H9 (cell line): ENCODE measurements at regions not wholly inside any gene's neighbourhood (a gene's known extent, or its start where the extent isn't known, plus 50 kb on each side); places are given as distances from the start of the nearest gene placed in this dataset.

Experiments used
- DNase-seq: peaks from one replicate; pipeline ENCODE4 v3.0.0-alpha.2; 2017
- H2AFZ ChIP-seq: one replicate; pipeline ENCODE4 v1.6.1; 2013; ENCODE audit warnings: mild to moderate bottlenecking, low read length, control low read depth, moderate library complexity
- H2AK5ac ChIP-seq: 2 replicates; pipeline ENCODE4 v1.6.1; 2013; ENCODE audit warnings: low read length, control low read depth, mixed read lengths; ENCODE audit not compliant: insufficient read length
- H2BK120ac ChIP-seq: one replicate; pipeline ENCODE4 v1.6.1; 2013; ENCODE audit warnings: low read depth, mild to moderate bottlenecking, low read length, control low read depth, inconsistent platforms; ENCODE audit not compliant: poor library complexity, severe bottlenecking
- H2BK12ac ChIP-seq: 2 replicates; pipeline ENCODE4 v1.6.1; 2013; ENCODE audit warnings: low read length, control low read depth, mixed read lengths, low read depth; ENCODE audit not compliant: insufficient read length
- H2BK15ac ChIP-seq: 2 replicates; pipeline ENCODE4 v1.6.1; 2013; ENCODE audit warnings: low read depth, low read length, control low read depth
- H2BK20ac ChIP-seq: one replicate; pipeline ENCODE4 v1.6.1; 2013; ENCODE audit warnings: low read depth, mild to moderate bottlenecking, low read length, control low read depth, inconsistent platforms; ENCODE audit not compliant: poor library complexity, severe bottlenecking
- H2BK5ac ChIP-seq: 2 replicates; pipeline ENCODE4 v1.6.1; 2013; ENCODE audit warnings: low read length, control low read depth, mixed read lengths; ENCODE audit not compliant: insufficient read length
- H3K14ac ChIP-seq: 2 replicates; pipeline ENCODE4 v1.6.1; 2013; ENCODE audit warnings: low read length, control low read depth; ENCODE audit not compliant: insufficient read depth
- H3K18ac ChIP-seq: 2 replicates; pipeline ENCODE4 v1.6.1; 2013; ENCODE audit warnings: low read depth, mild to moderate bottlenecking, mixed read lengths, low read length, control low read depth; ENCODE audit not compliant: insufficient read length
- H3K23ac ChIP-seq: 2 replicates; pipeline ENCODE4 v1.6.1; 2013; ENCODE audit warnings: low read length, control low read depth, mixed read lengths, low read depth; ENCODE audit not compliant: insufficient read length
- H3K23me2 ChIP-seq: 2 replicates; pipeline ENCODE4 v1.6.1; 2013; ENCODE audit warnings: low read depth, mild to moderate bottlenecking, mixed read lengths, low read length, control low read depth; ENCODE audit not compliant: insufficient read length, poor library complexity, severe bottlenecking
- H3K27ac ChIP-seq: 2 replicates; pipeline ENCODE4 v1.5.1; 2013; ENCODE audit warnings: low read length, control low read depth, mixed read lengths, low read depth; ENCODE audit not compliant: insufficient read length
- H3K27me3 ChIP-seq: 2 replicates; pipeline ENCODE4 v1.6.1; 2013; ENCODE audit warnings: low read length, control low read depth, inconsistent platforms; ENCODE audit not compliant: insufficient read depth
- H3K4ac ChIP-seq: 2 replicates; pipeline ENCODE4 v1.6.1; 2013; ENCODE audit warnings: low read depth, mild to moderate bottlenecking, control low read depth, inconsistent platforms, low read length, moderate library complexity
- H3K4me1 ChIP-seq: 2 replicates; pipeline ENCODE4 v1.6.1; 2013; ENCODE audit warnings: low read length, control low read depth, inconsistent platforms; ENCODE audit not compliant: insufficient read depth
- H3K4me2 ChIP-seq: 2 replicates; pipeline ENCODE4 v1.6.1; 2013; ENCODE audit warnings: low read length, control low read depth, mixed read lengths; ENCODE audit not compliant: insufficient read length, insufficient read depth
- H3K56ac ChIP-seq: 2 replicates; pipeline ENCODE4 v1.6.1; 2013; ENCODE audit warnings: low read depth, mild to moderate bottlenecking, mixed read lengths, low read length, control low read depth; ENCODE audit not compliant: insufficient read length
- H3K79me1 ChIP-seq: 2 replicates; pipeline ENCODE4 v1.6.1; 2013; ENCODE audit warnings: low read depth, mild to moderate bottlenecking, moderate library complexity, low read length, control low read depth, inconsistent platforms; ENCODE audit not compliant: insufficient read depth, poor library complexity, severe bottlenecking
- H3K79me2 ChIP-seq: 2 replicates; pipeline ENCODE4 v1.6.1; 2013; ENCODE audit warnings: low read length, control low read depth, inconsistent platforms; ENCODE audit not compliant: insufficient read depth
- H3K9ac ChIP-seq: 2 replicates; pipeline ENCODE4 v1.6.1; 2013; ENCODE audit warnings: low read length, control low read depth, mixed read lengths; ENCODE audit not compliant: insufficient read length; ENCODE audit errors: extremely low read depth
- H3K9me3 ChIP-seq: one replicate; pipeline ENCODE4 v1.6.1; 2013; ENCODE audit warnings: low read depth, low read length, inconsistent platforms; ENCODE audit not compliant: control insufficient read depth
- H3T11ph ChIP-seq: one replicate; pipeline ENCODE4 v1.6.1; 2013; ENCODE audit warnings: mild to moderate bottlenecking, low read length, control low read depth, inconsistent platforms
- H4K20me1 ChIP-seq: one replicate; pipeline ENCODE4 v1.6.1; 2013; ENCODE audit not compliant: control insufficient read depth, insufficient read length, insufficient read depth
- H4K5ac ChIP-seq: 2 replicates; pipeline ENCODE4 v1.6.1; 2013; ENCODE audit warnings: low read depth, mild to moderate bottlenecking, mixed read lengths, low read length, control low read depth; ENCODE audit not compliant: insufficient read length
- H4K8ac ChIP-seq: replicated peaks from 2 replicates; pipeline ENCODE4 v1.6.1; 2013; ENCODE audit warnings: low read length, control low read depth, mixed read lengths, low read depth; ENCODE audit not compliant: insufficient read length
- H4K91ac ChIP-seq: 2 replicates; pipeline ENCODE4 v1.6.1; 2013; ENCODE audit warnings: low read depth, mild to moderate bottlenecking, moderate library complexity, mixed read lengths, low read length, control low read depth; ENCODE audit not compliant: insufficient read length
- H3K27ac Mint-ChIP-seq, 3 experiments: 2 replicates in 2 of 3; 3 replicates in 1 of 3; pipeline ENCODE4 v1.8.0; 2020 to 2021; ENCODE audit warnings: mixed read lengths in 3 of 3, mild to moderate bottlenecking in 1 of 3, moderate library complexity in 1 of 3
- H3K27me3 Mint-ChIP-seq: 2 replicates; pipeline ENCODE4 v1.8.0; 2021; ENCODE audit warnings: low read depth, mild to moderate bottlenecking, moderate library complexity, mixed read lengths
- H3K36me3 Mint-ChIP-seq, 3 experiments: 2 replicates in 2 of 3; 3 replicates in 1 of 3; pipeline ENCODE4 v1.8.0; 2020 to 2021; ENCODE audit warnings: low read depth in 3 of 3, mixed read lengths in 3 of 3; ENCODE audit not compliant: insufficient read depth in 1 of 3
- H3K4me1 Mint-ChIP-seq, 2 experiments: 2 replicates each; pipeline ENCODE4 v1.8.0; 2020; ENCODE audit warnings: mixed read lengths in 2 of 2
- H3K4me3 Mint-ChIP-seq, 2 experiments: 2 replicates in 1 of 2; 3 replicates in 1 of 2; pipeline ENCODE4 v1.8.0; 2020 to 2021; ENCODE audit warnings: mild to moderate bottlenecking in 2 of 2, mixed read lengths in 2 of 2, moderate library complexity in 1 of 2
- H3K9me3 Mint-ChIP-seq, 2 experiments: 2 replicates in 1 of 2; 3 replicates in 1 of 2; pipeline ENCODE4 v1.8.0; 2020; ENCODE audit warnings: mild to moderate bottlenecking in 2 of 2, mixed read lengths in 2 of 2, moderate library complexity in 1 of 2
- CTCF ChIP-seq: fragments of 200-600 bp; sonication (generic); conservative IDR thresholded peaks from 3 replicates; pipeline ENCODE4 v1.8.0; 2021; ENCODE audit warnings: antibody characterized with exemption, mild to moderate bottlenecking
- WGBS: extraction: QIAGEN DNeasy Blood & Tissue Kit; methylation state at CpG from one replicate; pipeline ENCODE4 v1.1.7; 2013; ENCODE audit warnings: missing lambda C conversion rate, low lambda C conversion rate, mixed read lengths; ENCODE audit not compliant: insufficient read length; ENCODE audit errors: extremely low coverage; 5-methylcytosine and 5-hydroxymethylcytosine counted together

DNA sequence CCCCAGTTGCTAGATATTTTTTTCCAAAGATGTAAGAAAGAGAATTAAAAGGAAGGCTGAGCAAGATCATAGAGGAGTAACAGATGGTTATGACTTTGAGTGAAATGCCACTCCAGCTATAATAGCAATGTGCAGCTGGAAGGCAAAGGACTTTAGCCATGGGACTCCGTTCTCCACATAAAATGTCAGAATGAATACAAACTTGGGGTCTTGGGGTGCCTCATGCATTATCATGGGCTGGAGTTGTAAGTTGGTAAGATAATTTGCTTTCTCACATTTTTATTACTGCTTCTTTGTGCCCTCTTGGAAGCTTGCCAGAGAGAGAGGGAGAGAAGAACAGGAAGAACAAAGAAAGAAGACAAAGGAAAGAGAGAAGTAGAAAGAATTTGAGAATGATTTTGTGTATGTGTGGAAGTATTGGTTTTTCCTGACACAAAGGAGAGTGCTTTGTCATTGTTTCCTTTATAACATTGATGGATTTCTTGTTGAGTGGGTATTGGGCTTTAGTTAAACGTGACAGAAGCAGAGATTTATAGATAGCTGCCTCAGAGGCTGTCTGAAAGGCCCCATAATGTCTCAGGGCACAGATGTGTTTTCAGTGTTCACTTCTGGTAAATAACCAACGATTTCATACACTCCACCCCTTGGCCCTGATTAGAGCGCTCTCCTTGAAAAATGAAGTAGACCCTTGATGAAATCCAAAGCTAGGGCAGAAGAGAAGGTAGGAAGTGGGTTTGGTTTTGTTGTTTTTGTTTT, 715.3 kb downstream of the NR2F2 start:
- Histone ChIP-seq H3K79me2 (no peaks in the 10 kb centered on the region), H4K20me1 (no peaks in the 10 kb centered on the region), H3K18ac (no peak overlapping the region), H2BK12ac (no peak overlapping the region), H3K23me2 (no peaks in the 10 kb centered on the region), H3K27ac (no peak overlapping the region), H3K4me2 (no peak overlapping the region), H2AFZ (no peak overlapping the region), H4K91ac (no peak overlapping the region), H4K8ac (no peak overlapping the region), H4K5ac (no peak overlapping the region), H2BK15ac (no peak overlapping the region), H3K27me3 (no peaks in the 10 kb centered on the region), H3K9ac (no peak overlapping the region), H3K4ac (no peak overlapping the region), H3K23ac (no peak overlapping the region), H2AK5ac (no peak overlapping the region), H2BK120ac (no peak overlapping the region), H2BK20ac (no peak overlapping the region), H3K56ac (no peak overlapping the region), H3K4me1 (no peaks in the 10 kb centered on the region), H3K79me1 (no peaks in the 10 kb centered on the region), H3K9me3 (no peaks in the 10 kb centered on the region), H3T11ph (no peak overlapping the region), H2BK5ac (no peak overlapping the region), H3K14ac (no peak overlapping the region)
- no peak for DNase-seq
- Mint-ChIP-seq H3K9me3 (peaks cover 0 to 2% of the 10 kb centered on the region in 2 experiments; a peak in 1 of 5 replicates), H3K4me1 (no peaks in the 10 kb centered on the region), H3K4me3 (no peak overlapping the region), H3K27me3 (no peaks in the 10 kb centered on the region), H3K27ac (no peak overlapping the region), H3K36me3 (no peaks in the 10 kb centered on the region)
- no CpG with 5 or more reads among the region's 4 CpGs for WGBS
- no peak for TF ChIP-seq CTCF
